AG04450 (cell line): ENCODE measurements at regions not wholly inside any gene's neighbourhood (a gene's known extent, or its start where the extent isn't known, plus 50 kb on each side); places are given as distances from the start of the nearest gene placed in this dataset.
"Not testable (repeated sequence)": the region's sequence is repeated elsewhere in the genome, so short reads cannot be mapped to it uniquely, and the experiment has no call there.

ENCODE experiments used
- CTCF ChIA-PET: fragments of 300-600, 350-600 bp; formaldehyde crosslinking; extraction: SDS; loops from one replicate; lab custom pipeline; 2022; ENCODE audit warnings: antibody characterized with exemption, inconsistent platforms; lab: Charles Lee
- POLR2A ChIA-PET: fragments of 350-600 bp; formaldehyde crosslinking; extraction: SDS; loops from one replicate; lab custom pipeline; 2021; ENCODE audit warnings: antibody characterized with exemption, inconsistent platforms; lab: Yijun Ruan, JAX
- DNase-seq: peaks from one replicate; pipeline ENCODE4 v3.0.0-alpha.2; 2011; ENCODE audit warnings: low read depth, low spot score
- H3K27ac ChIP-seq: one replicate; pipeline ENCODE4 v1.5.1; 2012; ENCODE audit warnings: low read depth, low read length, control low read depth
- H3K27me3 ChIP-seq: one replicate; pipeline ENCODE4 v1.6.0; 2012; ENCODE audit warnings: low read length; ENCODE audit not compliant: control insufficient read depth, insufficient read depth
- H3K4me3 ChIP-seq: 2 replicates; pipeline ENCODE4 v1.5.1; 2011; ENCODE audit warnings: mild to moderate bottlenecking, low read depth, low read length, control low read depth
- H3K9me3 ChIP-seq: 2 replicates; pipeline ENCODE4 v1.5.1; 2012; ENCODE audit warnings: low read length; ENCODE audit not compliant: control insufficient read depth, insufficient read depth
- CTCF ChIP-seq: IDR thresholded peaks from 2 replicates; pipeline ENCODE4 v1.5.1; 2011; ENCODE audit warnings: low read depth, low read length, control low read depth, inconsistent platforms

- ChIA-PET CTCF (interaction anchor here (1.3 kb wide), 1 partner anchor 33 kb away, joined by 6 read pairs; no protein-coding TSS in a partner anchor), POLR2A (no interaction called here)
- H3K9me3 ChIP-seq: no peaks in the 10 kb centered on the region
These were observed 70.4 kb upstream of the KY start for GRCh38 chr3:134721214-134721613.

GRCh38 chr3:134722969-134723368 lies 72.1 kb upstream of the EPHB1 start:
- ChIA-PET POLR2A (no interaction called here), CTCF (interaction anchor here (1.0 to 1.2 kb wide), 2 partner anchors 72 to 122 kb away, joined by 3 to 4 read pairs; partner anchors contain the start of gene EPHB1)
- Histone ChIP-seq H3K27me3 (no peaks in the 10 kb centered on the region), H3K27ac (no peak overlapping the region), H3K4me3 (no peak overlapping the region), H3K9me3 (no peaks in the 10 kb centered on the region)
- DNase-seq: no peak
- no peak for TF ChIP-seq CTCF

More at GRCh38 chr3:134721214-134721613, 70.4 kb upstream of the KY start:
- no peak for DNase-seq
- Histone ChIP-seq H3K27ac (no peak overlapping the region), H3K4me3 (no peak overlapping the region), H3K27me3 (no peaks in the 10 kb centered on the region)
- TF ChIP-seq CTCF: no peak

- H3K27me3 ChIP-seq: no peaks in the 10 kb centered on the region
- H3K9me3 ChIP-seq: no peaks in the 10 kb centered on the region
- no peak overlapping the region for H3K4me3 ChIP-seq
- no peak for TF ChIP-seq CTCF
- no peak for DNase-seq
- no peak overlapping the region for H3K27ac ChIP-seq
- POLR2A ChIA-PET: no interaction called here
- CTCF ChIA-PET: no interaction called here
These were observed 65.4 kb upstream of the EPHB1 start for GRCh38 chr3:134729649-134730048.

- no peaks in the 10 kb centered on the region for H3K9me3 ChIP-seq
- CTCF ChIA-PET: no interaction called here
- no peak for DNase-seq
- POLR2A ChIA-PET: no interaction called here
- H3K27me3 ChIP-seq: no peaks in the 10 kb centered on the region
- TF ChIP-seq CTCF: no peak
- H3K4me3 ChIP-seq: no peak overlapping the region
- no peak overlapping the region for H3K27ac ChIP-seq
These were observed 57.5 kb upstream of the EPHB1 start for GRCh38 chr3:134737516-134737915.

GRCh38 chr3:134740077-134740476 lies 55.0 kb upstream of the EPHB1 start:
- H3K4me3 ChIP-seq, H3K9me3 ChIP-seq, H3K27ac ChIP-seq, H3K27me3 ChIP-seq, DNase-seq: not testable (repeated sequence)
- POLR2A ChIA-PET: interaction anchor here (0.7 kb wide), 1 partner anchor 410 kb away, joined by 3 read pairs; no protein-coding TSS in a partner anchor
- CTCF ChIA-PET: interaction anchor here (0.7 kb wide), 1 partner anchor 141 kb away, joined by 3 read pairs; no protein-coding TSS in a partner anchor
